Tibial artery (tissue), 4 donors: ENCODE measurements at regions not wholly inside any gene's neighbourhood (a gene's known extent, or its start where the extent isn't known, plus 50 kb on each side); places are given as distances from the start of the nearest gene placed in this dataset.

ENCODE experiments used
- DNase-seq, 2 donors: peaks; one replicate each; pipeline ENCODE4 v3.0.0-alpha.2; 2019
- H3K27ac ChIP-seq, 2 donors: fragments of 200-600 bp; sonication (generic) in 1 of 2; 1 replicate in 1 of 2; 2 replicates in 1 of 2; pipeline ENCODE4 v1.5.1; 2018 to 2019; ENCODE audit warnings: mild to moderate bottlenecking in 1 of 2
- H3K27me3 ChIP-seq, 2 donors: fragments of 200-600 bp; sonication (generic) in 1 of 2; one replicate each; pipeline versions ENCODE4 v1.5.1 to v1.6.0; 2016 to 2019
- H3K36me3 ChIP-seq, 3 donors: fragments of 200-600 bp; sonication (generic) in 2 of 3; one replicate each; pipeline ENCODE4 v1.5.1; 2016 to 2019; ENCODE audit warnings: mild to moderate bottlenecking in 2 of 3
- H3K4me1 ChIP-seq, 4 donors: fragments of 200-600 bp; sonication (generic) in 2 of 4; 1 replicate in 3 of 4; 2 replicates in 1 of 4; pipeline ENCODE4 v1.5.1; 2016 to 2019
- H3K4me3 ChIP-seq, 2 donors: fragments of 200-600 bp; sonication (generic) in 1 of 2; 1 replicate in 1 of 2; 2 replicates in 1 of 2; pipeline ENCODE4 v1.5.1; 2018 to 2019; ENCODE audit warnings: mild to moderate bottlenecking in 2 of 2
- H3K9me3 ChIP-seq, 3 donors: fragments of 200-600 bp; sonication (generic) in 1 of 3; one replicate each; pipeline ENCODE4 v1.5.1; 2016 to 2019
- intact Hi-C: fragments of 100-400 bp; cut with DNase I; formaldehyde crosslinking; loops from one replicate; pipeline ENCODE4 v1.15.0; 2023; ENCODE audit warnings: low total_unique reads
- TF ChIP-seq, protein P1 (sequence below), 2 experiments: fragments of 200-600 bp in 1 of 2; fragments of 450-650 bp in 1 of 2; IDR thresholded peaks; one replicate each; pipeline ENCODE4 v1.5.1; 2017 to 2019; ENCODE audit warnings: antibody characterized with exemption in 2 of 2, mild to moderate bottlenecking in 1 of 2, moderate library complexity in 1 of 2

DNA sequence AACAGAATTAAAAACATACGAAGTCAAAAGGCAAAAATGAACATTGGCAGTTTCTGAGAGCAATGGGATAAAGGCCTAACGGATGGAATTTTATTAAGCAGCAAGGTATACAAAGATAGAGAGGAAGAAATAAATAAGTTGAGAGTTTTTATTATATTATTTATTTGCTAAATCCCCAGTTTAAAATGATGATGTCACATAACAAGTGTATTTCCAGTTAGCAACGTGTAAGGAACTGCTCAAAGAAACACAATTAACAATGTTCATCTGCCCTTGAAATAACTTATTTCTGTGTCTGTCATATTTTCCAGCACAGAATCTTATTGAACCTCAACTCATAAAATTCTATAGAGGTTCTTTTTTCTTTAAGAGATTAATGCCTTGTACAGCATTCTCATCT is 108.6 kb upstream of the TMEM106B start:
- H3K4me3 ChIP-seq = no peak overlapping the region
- H3K27me3 ChIP-seq = no peaks in the 10 kb centered on the region
- intact Hi-C loops = no loop called here
- no peaks in the 10 kb centered on the region for H3K4me1 ChIP-seq
- H3K27ac ChIP-seq = no peak overlapping the region
- TF ChIP-seq, protein P1, sequence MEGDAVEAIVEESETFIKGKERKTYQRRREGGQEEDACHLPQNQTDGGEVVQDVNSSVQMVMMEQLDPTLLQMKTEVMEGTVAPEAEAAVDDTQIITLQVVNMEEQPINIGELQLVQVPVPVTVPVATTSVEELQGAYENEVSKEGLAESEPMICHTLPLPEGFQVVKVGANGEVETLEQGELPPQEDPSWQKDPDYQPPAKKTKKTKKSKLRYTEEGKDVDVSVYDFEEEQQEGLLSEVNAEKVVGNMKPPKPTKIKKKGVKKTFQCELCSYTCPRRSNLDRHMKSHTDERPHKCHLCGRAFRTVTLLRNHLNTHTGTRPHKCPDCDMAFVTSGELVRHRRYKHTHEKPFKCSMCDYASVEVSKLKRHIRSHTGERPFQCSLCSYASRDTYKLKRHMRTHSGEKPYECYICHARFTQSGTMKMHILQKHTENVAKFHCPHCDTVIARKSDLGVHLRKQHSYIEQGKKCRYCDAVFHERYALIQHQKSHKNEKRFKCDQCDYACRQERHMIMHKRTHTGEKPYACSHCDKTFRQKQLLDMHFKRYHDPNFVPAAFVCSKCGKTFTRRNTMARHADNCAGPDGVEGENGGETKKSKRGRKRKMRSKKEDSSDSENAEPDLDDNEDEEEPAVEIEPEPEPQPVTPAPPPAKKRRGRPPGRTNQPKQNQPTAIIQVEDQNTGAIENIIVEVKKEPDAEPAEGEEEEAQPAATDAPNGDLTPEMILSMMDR (IDR thresholded peaks at IDR 0.05) = no peak
- no peaks in the 10 kb centered on the region for H3K36me3 ChIP-seq
- no peak for DNase-seq
- H3K9me3 ChIP-seq = no peaks in the 10 kb centered on the region

DNA sequence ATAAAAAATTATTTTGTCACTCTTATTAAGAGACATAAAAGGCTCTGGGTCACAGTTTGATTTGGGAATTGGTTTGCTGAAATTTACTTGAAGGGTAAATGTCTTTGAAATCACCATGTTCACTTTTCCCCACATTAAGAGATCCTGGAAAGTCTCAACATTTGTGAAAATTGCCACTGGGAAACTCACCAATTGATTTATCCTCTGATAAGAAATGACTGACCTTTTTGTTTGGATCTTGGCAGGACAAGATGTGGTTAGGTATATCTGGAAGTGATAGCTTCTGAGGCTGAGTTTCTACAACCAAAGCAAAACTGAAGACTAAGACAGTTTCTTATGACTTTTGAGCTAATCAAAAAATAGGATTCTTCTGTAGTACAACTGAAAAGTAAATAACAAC is 107.1 kb upstream of the TMEM106B start:
- TF ChIP-seq, protein P1 (IDR thresholded peaks at IDR 0.05) = no peak
- no peak for DNase-seq
- H3K36me3 ChIP-seq = no peaks in the 10 kb centered on the region
- H3K27me3 ChIP-seq = no peaks in the 10 kb centered on the region
- no peaks in the 10 kb centered on the region for H3K9me3 ChIP-seq
- H3K4me1 ChIP-seq = no peaks in the 10 kb centered on the region
- H3K4me3 ChIP-seq = no peak overlapping the region
- no peak overlapping the region for H3K27ac ChIP-seq
- intact Hi-C loops = no loop called here

DNA sequence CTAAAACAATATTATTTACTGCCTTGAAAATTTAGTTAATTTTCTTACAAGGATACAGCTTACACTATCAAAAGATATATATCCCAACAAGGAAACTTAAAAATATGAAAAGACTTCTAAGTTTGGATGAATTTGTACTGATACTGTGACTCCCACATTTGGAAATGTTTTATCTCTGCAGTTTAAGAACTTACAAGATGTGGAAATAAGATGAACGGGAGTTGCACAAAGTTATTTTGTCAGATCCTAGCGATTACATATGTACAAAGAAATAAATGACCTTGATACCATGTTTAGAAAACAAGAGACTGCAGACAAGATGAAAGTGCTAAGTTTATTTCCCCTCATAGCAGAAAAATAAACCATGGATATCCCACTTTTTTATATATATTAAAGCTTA is 103.7 kb upstream of the TMEM106B start:
- H3K4me1 ChIP-seq = peaks cover 0 to 7% (median 0%) of the 10 kb centered on the region in 4 donors
- peaks cover 0 to 6% of the 10 kb centered on the region in 2 donors for H3K27me3 ChIP-seq
- H3K4me3 ChIP-seq = no peak overlapping the region
- no peaks in the 10 kb centered on the region for H3K9me3 ChIP-seq
- intact Hi-C loops = no loop called here
- TF ChIP-seq, protein P1 (IDR thresholded peaks at IDR 0.05) = no peak
- DNase-seq = no peak
- H3K27ac ChIP-seq = no peak overlapping the region
- H3K36me3 ChIP-seq = no peaks in the 10 kb centered on the region

DNA sequence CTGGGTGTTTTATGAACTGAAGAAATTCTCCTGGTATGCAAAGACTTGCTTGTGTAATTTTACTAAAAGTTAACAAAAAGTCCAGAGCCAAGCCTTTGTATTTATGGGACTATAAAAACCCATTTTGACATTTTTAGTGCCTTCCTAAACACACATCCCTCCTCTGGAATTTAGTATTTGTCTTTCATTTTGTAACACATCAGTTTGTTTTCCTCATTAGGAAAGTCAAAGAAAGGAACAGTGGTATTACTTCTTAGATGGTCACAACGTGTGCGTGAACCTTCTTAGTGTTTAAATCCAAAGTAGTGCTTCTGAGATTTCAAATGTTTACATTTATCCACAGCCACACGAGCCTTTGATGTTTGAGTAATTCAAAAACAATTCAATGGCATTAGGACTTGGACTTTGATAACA is 103.2 kb upstream of the TMEM106B start:
- Histone ChIP-seq H3K9me3 (no peaks in the 10 kb centered on the region), H3K4me3 (no peak overlapping the region), H3K27ac (no peak overlapping the region), H3K27me3 (peaks cover 0 to 6% of the 10 kb centered on the region in 2 donors), H3K4me1 (peaks cover 0 to 7% (median 0%) of the 10 kb centered on the region in 4 donors), H3K36me3 (no peaks in the 10 kb centered on the region)
- DNase-seq = no peak
- intact Hi-C loops = no loop called here
- TF ChIP-seq, protein P1 (IDR thresholded peaks at IDR 0.05) = no peak

DNA sequence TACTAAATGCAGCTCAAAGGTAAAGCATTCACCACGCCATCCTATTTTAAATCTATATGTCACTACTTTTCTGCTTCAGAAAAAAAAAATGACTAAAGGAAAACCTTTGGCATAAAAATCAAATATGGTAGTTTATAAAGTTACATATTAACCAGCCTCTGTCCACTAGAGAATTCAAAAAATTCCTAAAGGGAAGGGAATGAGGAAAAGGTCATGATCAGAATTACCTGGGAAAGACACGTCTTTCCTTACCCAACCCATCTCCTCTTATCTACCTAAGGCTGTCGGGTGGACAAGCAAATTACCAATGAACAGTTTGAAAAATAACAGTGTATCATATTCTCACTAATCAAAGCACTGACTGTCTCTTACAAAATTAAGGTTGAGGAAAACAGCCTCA is 100.7 kb upstream of the TMEM106B start:
- no peak for DNase-seq
- no peak overlapping the region for H3K27ac ChIP-seq
- H3K36me3 ChIP-seq = no peaks in the 10 kb centered on the region
- H3K4me1 ChIP-seq = peaks cover 0 to 7% (median 0%) of the 10 kb centered on the region in 4 donors
- intact Hi-C loops = no loop called here
- peaks cover 0 to 6% of the 10 kb centered on the region in 2 donors for H3K27me3 ChIP-seq
- TF ChIP-seq, protein P1 (IDR thresholded peaks at IDR 0.05) = no peak
- H3K4me3 ChIP-seq = no peak overlapping the region
- no peaks in the 10 kb centered on the region for H3K9me3 ChIP-seq
